HepG2 (cell line): ENCODE measurements at regions not wholly inside any gene's neighbourhood (a gene's known extent, or its start where the extent isn't known, plus 50 kb on each side); places are given as distances from the start of the nearest gene placed in this dataset.

ENCODE experiments used
- PLRG1 ChIP-seq: fragments of 450-650 bp; conservative IDR thresholded peaks from 2 replicates; pipeline ENCODE4 v1.6.1; 2016
- RFX1 ChIP-seq: fragments of 450-650 bp; IDR thresholded peaks from 2 replicates; pipeline ENCODE4 v1.6.1; 2017
- SNRNP70 ChIP-seq: fragments of 200-400 bp; formaldehyde crosslinking; IDR thresholded peaks from 2 replicates; pipeline ENCODE4 v1.6.1; 2017; ENCODE audit warnings: mild to moderate bottlenecking, low read depth, low read length, moderate library complexity
- ZNF230 ChIP-seq: sonication (generic); formaldehyde crosslinking; IDR thresholded peaks from 2 replicates; pipeline ENCODE4 v1.4.0; 2020; ENCODE audit warnings: mild to moderate bottlenecking, missing genetic modification reagents
- ZNF263 ChIP-seq: sonication (generic); formaldehyde crosslinking; IDR thresholded peaks from 2 replicates; pipeline ENCODE4 v1.4.0; 2020; ENCODE audit warnings: missing genetic modification reagents
- ZNF430 ChIP-seq: sonication (generic); formaldehyde crosslinking; IDR thresholded peaks from 2 replicates; pipeline ENCODE4 v1.9.0; 2021; ENCODE audit warnings: mild to moderate bottlenecking, missing genetic modification reagents
- ZNF570 ChIP-seq: sonication (generic); formaldehyde crosslinking; IDR thresholded peaks from 2 replicates; pipeline ENCODE4 v1.4.0; 2020; ENCODE audit warnings: mild to moderate bottlenecking, missing genetic modification reagents, borderline replicate concordance
- ZNF577 ChIP-seq: sonication (generic); formaldehyde crosslinking; IDR thresholded peaks from 2 replicates; pipeline ENCODE4 v1.4.0; 2020; ENCODE audit warnings: mild to moderate bottlenecking, low read depth, missing genetic modification reagents, borderline replicate concordance
- ZNF83 ChIP-seq: sonication (generic); formaldehyde crosslinking; IDR thresholded peaks from 2 replicates; pipeline ENCODE4 v1.4.0; 2020; ENCODE audit warnings: missing genetic modification reagents, mild to moderate bottlenecking, borderline replicate concordance
- TF ChIP-seq, protein P1 (sequence below): sonication (generic); formaldehyde crosslinking; IDR thresholded peaks from 2 replicates; pipeline ENCODE4 v1.4.0; 2020; ENCODE audit warnings: missing genetic modification reagents, borderline replicate concordance
- TF ChIP-seq, protein P2 (sequence below): sonication (generic); formaldehyde crosslinking; IDR thresholded peaks from 2 replicates; pipeline ENCODE4 v1.4.0; 2020; ENCODE audit warnings: missing genetic modification reagents
- TF ChIP-seq, protein P3 (sequence below): sonication (generic); formaldehyde crosslinking; IDR thresholded peaks from 2 replicates; pipeline ENCODE4 v1.8.0; 2022; ENCODE audit warnings: missing genetic modification reagents, mild to moderate bottlenecking, inconsistent platforms, borderline replicate concordance
- TF ChIP-seq, protein P4 (sequence below): sonication (generic); formaldehyde crosslinking; IDR thresholded peaks from 2 replicates; pipeline ENCODE4 v1.4.0; 2020; ENCODE audit warnings: missing genetic modification reagents
- TF ChIP-seq, protein P5 (sequence below): sonication (generic); formaldehyde crosslinking; IDR thresholded peaks from 2 replicates; pipeline ENCODE4 v1.5.0; 2020; ENCODE audit warnings: missing genetic modification reagents
- TF ChIP-seq, protein P6 (sequence below): sonication (generic); formaldehyde crosslinking; IDR thresholded peaks from 2 replicates; pipeline ENCODE4 v1.4.0; 2020; ENCODE audit warnings: low read depth, mild to moderate bottlenecking, missing genetic modification reagents

DNA sequence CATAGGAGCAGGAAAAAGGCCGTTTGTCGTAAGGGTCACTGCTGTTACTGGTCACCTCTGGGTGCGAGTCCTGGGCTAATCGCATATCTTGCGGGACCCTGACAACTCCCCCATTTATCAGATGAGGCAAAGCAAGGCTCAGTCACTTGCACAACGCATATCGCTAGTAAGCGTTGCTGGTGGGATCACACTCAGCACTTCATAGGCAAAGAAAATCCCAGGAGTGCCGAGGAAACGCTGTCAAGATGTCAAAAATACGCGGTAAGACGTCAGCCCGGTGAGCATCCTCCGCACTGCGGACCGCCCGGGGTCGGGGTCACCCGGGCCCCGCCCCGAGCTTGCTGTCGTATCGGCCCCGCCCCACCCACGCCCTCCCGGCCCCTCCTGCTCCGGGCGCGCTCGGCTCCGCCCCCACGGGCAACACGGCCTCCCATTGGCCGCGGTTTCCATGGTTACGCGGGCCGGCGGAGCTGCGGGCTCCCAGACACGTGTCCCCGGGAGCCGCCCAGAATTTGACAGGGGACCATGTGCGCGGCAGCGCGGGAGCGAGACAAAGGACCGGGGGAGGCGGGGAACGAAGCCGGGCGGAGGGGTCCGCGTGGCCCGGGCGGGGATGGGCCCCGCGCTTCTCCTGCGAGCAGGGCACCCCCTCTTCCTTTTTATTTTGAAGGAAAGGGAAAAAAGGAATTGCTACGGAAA, 80.2 kb upstream of the IER5L start (continued):
- TF ChIP-seq, protein P1, sequence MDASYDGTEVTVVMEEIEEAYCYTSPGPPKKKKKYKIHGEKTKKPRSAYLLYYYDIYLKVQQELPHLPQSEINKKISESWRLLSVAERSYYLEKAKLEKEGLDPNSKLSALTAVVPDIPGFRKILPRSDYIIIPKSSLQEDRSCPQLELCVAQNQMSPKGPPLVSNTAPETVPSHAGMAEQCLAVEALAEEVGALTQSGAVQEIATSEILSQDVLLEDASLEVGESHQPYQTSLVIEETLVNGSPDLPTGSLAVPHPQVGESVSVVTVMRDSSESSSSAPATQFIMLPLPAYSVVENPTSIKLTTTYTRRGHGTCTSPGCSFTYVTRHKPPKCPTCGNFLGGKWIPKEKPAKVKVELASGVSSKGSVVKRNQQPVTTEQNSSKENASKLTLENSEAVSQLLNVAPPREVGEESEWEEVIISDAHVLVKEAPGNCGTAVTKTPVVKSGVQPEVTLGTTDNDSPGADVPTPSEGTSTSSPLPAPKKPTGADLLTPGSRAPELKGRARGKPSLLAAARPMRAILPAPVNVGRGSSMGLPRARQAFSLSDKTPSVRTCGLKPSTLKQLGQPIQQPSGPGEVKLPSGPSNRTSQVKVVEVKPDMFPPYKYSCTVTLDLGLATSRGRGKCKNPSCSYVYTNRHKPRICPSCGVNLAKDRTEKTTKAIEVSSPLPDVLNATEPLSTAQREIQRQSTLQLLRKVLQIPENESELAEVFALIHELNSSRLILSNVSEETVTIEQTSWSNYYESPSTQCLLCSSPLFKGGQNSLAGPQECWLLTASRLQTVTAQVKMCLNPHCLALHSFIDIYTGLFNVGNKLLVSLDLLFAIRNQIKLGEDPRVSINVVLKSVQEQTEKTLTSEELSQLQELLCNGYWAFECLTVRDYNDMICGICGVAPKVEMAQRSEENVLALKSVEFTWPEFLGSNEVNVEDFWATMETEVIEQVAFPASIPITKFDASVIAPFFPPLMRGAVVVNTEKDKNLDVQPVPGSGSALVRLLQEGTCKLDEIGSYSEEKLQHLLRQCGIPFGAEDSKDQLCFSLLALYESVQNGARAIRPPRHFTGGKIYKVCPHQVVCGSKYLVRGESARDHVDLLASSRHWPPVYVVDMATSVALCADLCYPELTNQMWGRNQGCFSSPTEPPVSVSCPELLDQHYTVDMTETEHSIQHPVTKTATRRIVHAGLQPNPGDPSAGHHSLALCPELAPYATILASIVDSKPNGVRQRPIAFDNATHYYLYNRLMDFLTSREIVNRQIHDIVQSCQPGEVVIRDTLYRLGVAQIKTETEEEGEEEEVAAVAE (CRISPR knock-in tag), result no peak
- TF ChIP-seq ZNF430 (CRISPR knock-in tag), result no peak
- no peak for TF ChIP-seq ZNF230
- TF ChIP-seq, protein P2, sequence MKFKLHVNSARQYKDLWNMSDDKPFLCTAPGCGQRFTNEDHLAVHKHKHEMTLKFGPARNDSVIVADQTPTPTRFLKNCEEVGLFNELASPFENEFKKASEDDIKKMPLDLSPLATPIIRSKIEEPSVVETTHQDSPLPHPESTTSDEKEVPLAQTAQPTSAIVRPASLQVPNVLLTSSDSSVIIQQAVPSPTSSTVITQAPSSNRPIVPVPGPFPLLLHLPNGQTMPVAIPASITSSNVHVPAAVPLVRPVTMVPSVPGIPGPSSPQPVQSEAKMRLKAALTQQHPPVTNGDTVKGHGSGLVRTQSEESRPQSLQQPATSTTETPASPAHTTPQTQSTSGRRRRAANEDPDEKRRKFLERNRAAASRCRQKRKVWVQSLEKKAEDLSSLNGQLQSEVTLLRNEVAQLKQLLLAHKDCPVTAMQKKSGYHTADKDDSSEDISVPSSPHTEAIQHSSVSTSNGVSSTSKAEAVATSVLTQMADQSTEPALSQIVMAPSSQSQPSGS (CRISPR knock-in tag), result no peak
- TF ChIP-seq PLRG1, result no peak
- TF ChIP-seq, protein P3, sequence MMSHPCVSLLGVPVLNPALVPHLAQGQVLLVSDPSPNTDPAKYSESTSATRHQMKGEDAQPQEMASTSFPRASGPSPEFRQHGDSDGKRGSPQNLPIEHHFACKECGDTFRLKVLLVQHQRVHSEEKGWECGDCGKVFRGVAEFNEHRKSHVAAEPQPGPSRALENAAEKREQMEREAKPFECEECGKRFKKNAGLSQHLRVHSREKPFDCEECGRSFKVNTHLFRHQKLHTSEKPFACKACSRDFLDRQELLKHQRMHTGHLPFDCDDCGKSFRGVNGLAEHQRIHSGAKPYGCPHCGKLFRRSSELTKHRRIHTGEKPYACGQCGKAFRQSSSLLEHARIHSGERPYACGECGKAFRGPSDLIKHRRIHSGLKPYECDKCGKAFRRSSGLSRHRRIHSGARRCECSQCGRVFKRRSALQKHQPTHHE (CRISPR knock-in tag), result no peak
- no peak for TF ChIP-seq ZNF577 (CRISPR knock-in tag)
- TF ChIP-seq RFX1, result peak; percentile 62
- no peak for TF ChIP-seq ZNF83 (CRISPR knock-in tag)
- no peak for TF ChIP-seq ZNF263 (CRISPR knock-in tag)
- TF ChIP-seq, protein P4, sequence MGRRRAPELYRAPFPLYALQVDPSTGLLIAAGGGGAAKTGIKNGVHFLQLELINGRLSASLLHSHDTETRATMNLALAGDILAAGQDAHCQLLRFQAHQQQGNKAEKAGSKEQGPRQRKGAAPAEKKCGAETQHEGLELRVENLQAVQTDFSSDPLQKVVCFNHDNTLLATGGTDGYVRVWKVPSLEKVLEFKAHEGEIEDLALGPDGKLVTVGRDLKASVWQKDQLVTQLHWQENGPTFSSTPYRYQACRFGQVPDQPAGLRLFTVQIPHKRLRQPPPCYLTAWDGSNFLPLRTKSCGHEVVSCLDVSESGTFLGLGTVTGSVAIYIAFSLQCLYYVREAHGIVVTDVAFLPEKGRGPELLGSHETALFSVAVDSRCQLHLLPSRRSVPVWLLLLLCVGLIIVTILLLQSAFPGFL, result no peak
- TF ChIP-seq ZNF570 (CRISPR knock-in tag), result no peak
- TF ChIP-seq, protein P5, sequence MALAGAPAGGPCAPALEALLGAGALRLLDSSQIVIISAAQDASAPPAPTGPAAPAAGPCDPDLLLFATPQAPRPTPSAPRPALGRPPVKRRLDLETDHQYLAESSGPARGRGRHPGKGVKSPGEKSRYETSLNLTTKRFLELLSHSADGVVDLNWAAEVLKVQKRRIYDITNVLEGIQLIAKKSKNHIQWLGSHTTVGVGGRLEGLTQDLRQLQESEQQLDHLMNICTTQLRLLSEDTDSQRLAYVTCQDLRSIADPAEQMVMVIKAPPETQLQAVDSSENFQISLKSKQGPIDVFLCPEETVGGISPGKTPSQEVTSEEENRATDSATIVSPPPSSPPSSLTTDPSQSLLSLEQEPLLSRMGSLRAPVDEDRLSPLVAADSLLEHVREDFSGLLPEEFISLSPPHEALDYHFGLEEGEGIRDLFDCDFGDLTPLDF (CRISPR knock-in tag), result no peak
- TF ChIP-seq, protein P6, sequence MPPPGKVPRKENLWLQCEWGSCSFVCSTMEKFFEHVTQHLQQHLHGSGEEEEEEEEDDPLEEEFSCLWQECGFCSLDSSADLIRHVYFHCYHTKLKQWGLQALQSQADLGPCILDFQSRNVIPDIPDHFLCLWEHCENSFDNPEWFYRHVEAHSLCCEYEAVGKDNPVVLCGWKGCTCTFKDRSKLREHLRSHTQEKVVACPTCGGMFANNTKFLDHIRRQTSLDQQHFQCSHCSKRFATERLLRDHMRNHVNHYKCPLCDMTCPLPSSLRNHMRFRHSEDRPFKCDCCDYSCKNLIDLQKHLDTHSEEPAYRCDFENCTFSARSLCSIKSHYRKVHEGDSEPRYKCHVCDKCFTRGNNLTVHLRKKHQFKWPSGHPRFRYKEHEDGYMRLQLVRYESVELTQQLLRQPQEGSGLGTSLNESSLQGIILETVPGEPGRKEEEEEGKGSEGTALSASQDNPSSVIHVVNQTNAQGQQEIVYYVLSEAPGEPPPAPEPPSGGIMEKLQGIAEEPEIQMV, result no peak
- no peak for TF ChIP-seq SNRNP70
